ENCODE measurements at regions not wholly inside any gene's neighbourhood (a gene's known extent, or its start where the extent isn't known, plus 50 kb on each side); places are given as distances from the start of the nearest gene placed in this dataset.

DNA sequence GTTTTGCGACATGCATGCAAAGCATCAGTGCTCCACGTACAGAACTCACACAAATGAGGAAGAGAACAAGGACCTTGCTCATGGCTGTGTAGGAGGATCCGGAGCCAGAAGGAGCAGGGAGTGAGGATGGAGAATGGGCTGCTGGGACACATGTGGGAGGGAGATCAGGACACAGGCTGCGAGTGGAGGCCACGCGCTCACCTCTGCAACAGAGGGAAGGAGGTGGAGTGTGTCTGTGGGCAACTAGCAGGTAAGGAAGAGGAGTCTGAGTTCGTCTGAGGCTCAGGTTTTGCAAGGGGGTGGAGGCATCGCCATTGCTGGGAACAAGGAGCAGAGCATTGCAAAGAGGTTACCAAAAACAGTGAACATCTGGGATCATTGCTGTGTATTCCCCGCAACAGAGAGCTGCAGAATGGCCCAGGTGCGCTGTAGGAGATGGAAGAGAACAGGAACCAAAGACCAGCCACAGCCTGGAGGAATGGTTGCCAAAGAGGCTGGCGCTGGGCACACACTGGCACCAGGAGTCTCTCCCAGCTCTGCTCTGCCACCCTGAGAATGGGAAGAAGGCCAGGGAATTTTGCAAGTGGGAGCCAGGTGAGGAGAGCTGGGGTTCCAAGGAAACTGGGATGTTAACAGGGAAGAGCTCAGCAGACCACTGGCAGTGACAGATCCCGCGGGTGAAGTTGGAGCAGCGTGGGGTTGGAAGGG is 90.0 kb upstream of the RPS6KA2 start:
- no peak for TF ChIP-seq CTCF (IDR thresholded peaks at IDR 0.05; ENCODE audit: insufficient read depth, missing control alignments)
- FAIRE-seq (no peak), DNase-seq (ENCODE audit: insufficient read length, low spot score) (no peak)

- no peak for TF ChIP-seq CTCF (IDR thresholded peaks at IDR 0.05; ENCODE audit: insufficient read depth, missing control alignments)
- DNase-seq (ENCODE audit: insufficient read length, low spot score) (no peak), FAIRE-seq (no peak)
Measured at GRCh38 chr6:166715992-166716391, 88.9 kb upstream of the RPS6KA2 start.

DNA sequence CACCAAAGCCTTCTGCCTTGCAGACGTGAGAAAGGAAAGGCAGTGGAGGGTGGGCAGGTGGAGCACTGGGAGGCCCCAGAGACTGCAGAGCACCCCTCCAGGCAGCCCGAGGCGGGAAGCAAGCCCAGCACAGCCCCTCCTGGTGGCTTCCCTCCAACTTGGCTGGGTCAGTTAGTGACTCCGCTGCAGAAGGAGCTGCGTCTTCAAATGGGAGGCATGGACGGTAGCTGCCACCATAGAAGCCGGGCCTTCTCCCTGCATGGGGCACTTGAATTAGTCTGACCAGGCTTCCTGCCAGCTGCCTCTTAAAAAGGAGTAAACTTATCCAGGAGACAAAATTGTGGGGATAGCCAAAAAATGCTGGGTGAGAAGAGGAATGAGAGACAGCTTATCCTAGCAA is 88.0 kb upstream of the RPS6KA2 start:
- FAIRE-seq (no peak), DNase-seq (ENCODE audit: insufficient read length, low spot score) (no peak)
- TF ChIP-seq CTCF (IDR thresholded peaks at IDR 0.05; ENCODE audit: insufficient read depth, missing control alignments), result no peak

- no peak for DNase-seq (ENCODE audit: insufficient read length, low spot score)
- FAIRE-seq, result no peak
- TF ChIP-seq CTCF (IDR thresholded peaks at IDR 0.05; ENCODE audit: insufficient read depth, missing control alignments), result no peak
Measured at GRCh38 chr6:166714581-166714980, 87.5 kb upstream of the RPS6KA2 start.

DNA sequence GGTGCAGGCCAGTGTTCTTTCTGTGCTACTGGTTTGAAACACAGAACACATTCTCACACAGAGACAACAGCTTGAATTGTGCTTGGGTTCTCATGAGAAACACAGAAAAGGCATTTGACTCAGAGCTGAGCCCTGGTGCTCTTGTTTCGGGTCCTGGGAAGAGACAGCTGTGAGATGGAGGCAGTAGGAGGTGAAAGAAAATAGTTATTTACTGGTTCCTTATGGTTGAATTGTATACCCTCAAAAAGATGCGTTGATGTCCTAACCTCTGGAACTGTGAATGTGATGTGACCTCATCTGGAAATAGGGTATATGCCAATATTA is 87.1 kb upstream of the RPS6KA2 start:
- FAIRE-seq (no peak), DNase-seq (ENCODE audit: insufficient read length, low spot score) (no peak)
- TF ChIP-seq CTCF (IDR thresholded peaks at IDR 0.05; ENCODE audit: insufficient read depth, missing control alignments), result no peak

GRCh38 chr6:166713434-166714186 is 86.6 kb upstream of the RPS6KA2 start:
- FAIRE-seq, result no peak
- TF ChIP-seq CTCF (IDR thresholded peaks at IDR 0.05; ENCODE audit: insufficient read depth, missing control alignments), result no peak
- DNase-seq (ENCODE audit: insufficient read length, low spot score), result no peak
